NCI-H526 treated with DMSO at 0.1 percent for 48 hours (cell line): ENCODE measurements at regions not wholly inside any gene's neighbourhood (a gene's known extent, or its start where the extent isn't known, plus 50 kb on each side); places are given as distances from the start of the nearest gene placed in this dataset.
"Not testable (repeated sequence)": the region's sequence is repeated elsewhere in the genome, so short reads cannot be mapped to it uniquely, and the experiment has no call there.

Source experiments
- DNase-seq: peaks from one replicate; lab custom pipeline; 2025; lab: John Stamatoyannopoulos, UW

GRCh38 chr4:170698334-170698733 lies 608.6 kb upstream of the AADAT start:
- DNase-seq: no peak

GRCh38 chr4:170697845-170698244 lies 608.1 kb upstream of the AADAT start:
- no peak for DNase-seq

GRCh38 chr4:170697045-170697444 lies 607.3 kb upstream of the AADAT start:
- no peak for DNase-seq

- no peak for DNase-seq
Observed at GRCh38 chr4:170691168-170691567, 601.4 kb upstream of the AADAT start.

GRCh38 chr4:170687751-170688150 lies 598.0 kb upstream of the AADAT start:
- no peak for DNase-seq

- DNase-seq: not testable (repeated sequence)
Observed at GRCh38 chr4:170685701-170686100, 595.9 kb upstream of the AADAT start.

GRCh38 chr4:170682558-170683294 lies 593.0 kb upstream of the AADAT start:
- no peak for DNase-seq

GRCh38 chr4:170682087-170682486 lies 592.3 kb upstream of the AADAT start:
- not testable (repeated sequence) for DNase-seq

- DNase-seq: no peak
Observed at GRCh38 chr4:170675568-170676262, 586.0 kb upstream of the AADAT start.

- DNase-seq: no peak
Observed at GRCh38 chr4:170674176-170674575, 584.4 kb upstream of the AADAT start.

GRCh38 chr4:170672381-170672965 lies 582.7 kb upstream of the AADAT start:
- no peak for DNase-seq

- DNase-seq: no peak
Observed at GRCh38 chr4:170671171-170671570, 581.4 kb upstream of the AADAT start.

GRCh38 chr4:170667814-170668213 lies 578.1 kb upstream of the AADAT start:
- no peak for DNase-seq

- DNase-seq: no peak
Observed at GRCh38 chr4:170666909-170667308, 577.2 kb upstream of the AADAT start.

GRCh38 chr4:170662250-170662649 lies 572.5 kb upstream of the AADAT start:
- peak; percentile 20 for DNase-seq

- DNase-seq: no peak
Observed at GRCh38 chr4:170657761-170658160, 568.0 kb upstream of the AADAT start.

- DNase-seq: no peak
Observed at GRCh38 chr4:170656506-170656905, 566.8 kb upstream of the AADAT start.

- no peak for DNase-seq
Observed at GRCh38 chr4:170652571-170652970, 562.8 kb upstream of the AADAT start.

GRCh38 chr4:170651786-170652185 lies 562.0 kb upstream of the AADAT start:
- DNase-seq: no peak

- no peak for DNase-seq
Observed at GRCh38 chr4:170627418-170627817, 537.7 kb upstream of the AADAT start.

- no peak for DNase-seq
Observed at GRCh38 chr4:170623899-170624298, 534.1 kb upstream of the AADAT start.

GRCh38 chr4:170610434-170610833 lies 520.7 kb upstream of the AADAT start:
- no peak for DNase-seq

GRCh38 chr4:170599894-170600293 lies 510.1 kb upstream of the AADAT start:
- DNase-seq: no peak
